WI38 (cell line): ENCODE measurements at regions not wholly inside any gene's neighbourhood (a gene's known extent, or its start where the extent isn't known, plus 50 kb on each side); places are given as distances from the start of the nearest gene placed in this dataset.

Experiments
- H3K4me3 ChIP-seq: 2 replicates; pipeline ENCODE4 v1.5.1; 2011; ENCODE audit warnings: low read depth, mild to moderate bottlenecking, control low read depth, low read length
- CTCF ChIP-seq: IDR thresholded peaks from 2 replicates; pipeline ENCODE4 v1.5.1; 2012; ENCODE audit warnings: low read depth, mild to moderate bottlenecking, control low read depth, low read length

DNA sequence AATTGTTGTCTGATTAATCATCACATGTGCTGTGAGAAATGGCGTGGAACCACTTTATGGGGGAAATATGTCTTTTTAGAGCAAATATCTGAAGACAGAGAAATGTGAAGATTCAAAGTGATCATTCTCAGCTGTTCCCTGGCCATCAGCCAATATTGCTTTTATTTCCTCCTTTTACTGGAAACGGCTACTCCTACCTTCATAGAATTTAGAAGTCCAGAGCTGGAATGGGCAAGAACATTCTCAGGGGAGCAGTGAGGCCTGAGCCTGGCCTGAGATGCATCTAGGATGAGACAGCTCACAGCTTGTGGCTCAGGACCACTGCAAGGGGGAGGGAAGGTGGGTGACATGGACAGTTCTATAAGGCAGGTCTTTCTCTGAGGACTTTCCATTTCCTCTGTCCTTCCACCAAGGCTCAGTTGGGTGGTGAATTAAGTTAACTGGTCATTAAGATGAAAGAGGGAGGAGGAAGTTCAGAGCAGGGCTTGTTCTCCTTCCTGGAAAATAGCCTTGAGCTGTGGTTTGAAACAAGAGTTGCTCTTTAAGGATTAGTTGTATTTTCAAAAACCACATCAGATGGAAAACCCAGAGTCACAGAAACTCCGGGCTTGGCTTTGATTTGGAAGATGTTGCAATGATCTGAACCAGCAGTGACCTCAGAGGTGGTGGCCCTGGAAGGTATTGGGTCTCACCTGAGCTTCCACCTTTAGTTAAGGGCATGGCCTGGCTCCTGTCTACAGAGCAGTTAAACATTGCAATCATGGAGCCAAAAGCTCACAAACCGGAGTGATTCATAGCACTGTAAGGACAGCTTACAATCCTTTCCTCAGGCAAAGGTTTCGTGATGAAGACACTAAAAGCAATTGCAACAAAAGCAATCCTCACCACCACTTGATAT is 144.3 kb downstream of the VAPA start:
- no peak overlapping the region for H3K4me3 ChIP-seq
- TF ChIP-seq CTCF = no peak

DNA sequence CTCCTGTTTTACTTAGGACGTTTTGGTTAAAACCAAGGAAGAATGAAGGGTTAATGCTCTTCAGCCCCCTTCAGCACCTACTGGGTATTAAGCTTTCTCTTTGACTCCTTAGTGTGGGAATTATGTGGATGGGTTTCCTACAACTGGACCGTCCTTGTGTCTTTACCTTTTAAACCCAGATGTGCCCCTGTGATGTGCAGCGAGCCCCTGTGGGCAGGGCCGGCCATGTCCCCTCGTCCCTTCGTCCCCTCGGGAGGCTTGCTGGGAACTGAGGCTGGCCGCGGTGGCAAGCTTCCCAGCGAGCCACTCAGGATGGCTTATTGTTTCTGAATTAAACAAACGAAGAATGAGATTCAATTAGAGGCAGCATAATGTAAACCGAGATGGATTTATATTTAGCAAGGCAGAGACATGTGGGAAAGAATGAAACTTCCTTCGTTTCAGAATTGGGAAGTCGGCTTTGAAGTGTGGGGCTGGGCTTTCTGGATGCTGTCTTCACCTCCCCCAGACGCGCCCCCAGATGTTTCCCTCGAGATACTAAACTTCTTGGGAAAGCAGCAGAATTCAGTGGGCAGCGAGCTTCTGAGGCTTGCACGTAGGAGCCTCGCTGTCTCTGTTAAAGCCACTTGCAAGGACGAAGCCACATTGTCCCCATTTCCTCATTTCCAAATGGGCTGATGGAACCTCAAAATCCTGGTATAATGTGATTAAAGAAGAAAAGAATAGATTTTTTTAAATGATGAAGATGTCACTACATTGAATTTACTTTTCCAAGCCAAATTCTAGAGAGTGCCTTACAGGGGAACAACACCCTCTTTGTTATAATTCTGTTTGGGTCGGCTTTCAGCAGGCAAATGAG is 146.0 kb downstream of the VAPA start:
- no peak for TF ChIP-seq CTCF
- H3K4me3 ChIP-seq = no peak overlapping the region

- no peak overlapping the region for H3K4me3 ChIP-seq
- no peak for TF ChIP-seq CTCF
Measured at GRCh38 chr18:10060469-10060782, 146.6 kb downstream of the VAPA start.

GRCh38 chr18:10060841-10061240 is 147.0 kb downstream of the VAPA start:
- H3K4me3 ChIP-seq = no peak overlapping the region
- no peak for TF ChIP-seq CTCF

GRCh38 chr18:10061566-10062140 is 147.8 kb downstream of the VAPA start:
- no peak overlapping the region for H3K4me3 ChIP-seq
- no peak for TF ChIP-seq CTCF

DNA sequence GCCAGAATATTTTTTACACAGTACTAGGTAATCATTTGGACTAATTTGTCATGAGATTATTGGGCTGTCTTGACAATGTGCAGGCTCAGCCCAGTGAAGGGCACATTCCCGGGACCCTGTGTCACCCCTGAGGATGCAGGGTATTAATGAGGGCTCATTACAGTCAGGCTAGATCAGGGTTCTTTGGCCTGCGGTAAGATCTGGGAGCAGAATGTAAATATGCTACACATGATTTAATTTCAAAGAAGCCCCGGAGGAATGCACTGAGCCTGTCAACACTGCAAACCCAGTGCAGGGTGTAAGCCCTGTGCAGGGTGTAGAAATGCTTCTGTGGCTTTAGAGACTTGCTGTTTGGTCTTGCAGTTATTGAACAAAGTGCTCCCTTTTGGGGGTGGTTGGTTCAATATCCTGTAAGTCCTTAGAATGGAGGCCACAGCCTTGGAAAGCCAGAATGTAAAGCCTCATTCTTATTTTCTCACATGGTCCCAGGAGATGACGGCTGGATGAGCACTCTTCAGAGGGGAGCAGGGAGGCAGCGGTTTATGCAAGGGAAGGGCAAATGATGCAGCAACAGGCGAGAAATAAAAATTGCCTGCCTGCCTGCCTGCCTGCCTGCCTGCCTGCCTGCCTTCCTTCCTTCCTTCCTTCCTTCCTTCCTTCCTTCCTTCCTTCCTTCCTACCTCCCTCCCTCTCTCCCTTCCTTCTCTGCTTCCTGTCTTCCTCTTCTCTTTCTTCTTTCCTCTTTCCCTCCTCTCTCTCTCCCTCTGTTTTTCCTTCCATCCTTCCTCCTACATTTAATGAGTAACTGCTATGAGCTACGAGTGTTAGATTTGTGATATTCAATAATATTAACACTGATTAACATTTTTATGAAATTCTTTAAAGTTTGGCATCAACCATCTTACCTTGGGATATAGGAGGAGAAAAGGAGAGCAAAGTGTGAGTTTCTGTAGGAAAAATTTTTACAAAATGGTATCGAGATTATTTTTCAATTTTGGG is 148.8 kb downstream of the VAPA start:
- TF ChIP-seq CTCF = no peak
- H3K4me3 ChIP-seq = no peak overlapping the region
